Tibial nerve (tissue), 4 donors: ENCODE measurements at regions not wholly inside any gene's neighbourhood (a gene's known extent, or its start where the extent isn't known, plus 50 kb on each side); places are given as distances from the start of the nearest gene placed in this dataset.

Experiments
- DNase-seq, 2 donors: peaks; one replicate each; pipeline ENCODE4 v3.0.0-alpha.2; 2019; ENCODE audit warnings: low spot score in 2 of 2
- H3K27ac ChIP-seq, 4 donors: fragments of 200-600 bp; sonication (generic) in 3 of 4; one replicate each; pipeline ENCODE4 v1.5.1; 2017 to 2019; ENCODE audit warnings: mild to moderate bottlenecking in 1 of 4
- H3K27me3 ChIP-seq, 2 donors: fragments of 200-600 bp; sonication (generic) in 1 of 2; one replicate each; pipeline versions ENCODE4 v1.5.1 to v1.6.0; 2017 to 2019
- H3K36me3 ChIP-seq, 3 donors: fragments of 200-600 bp; sonication (generic); one replicate each; pipeline ENCODE4 v1.5.1; 2018 to 2019
- H3K4me1 ChIP-seq, 4 donors: fragments of 200-600 bp; sonication (generic) in 3 of 4; one replicate each; pipeline ENCODE4 v1.5.1; 2017 to 2019
- H3K4me3 ChIP-seq, 4 donors: fragments of 200-600 bp; sonication (generic) in 3 of 4; one replicate each; pipeline ENCODE4 v1.5.1; 2017 to 2019; ENCODE audit warnings: mild to moderate bottlenecking in 1 of 4, moderate library complexity in 1 of 4
- H3K9me3 ChIP-seq, 4 donors: fragments of 200-600 bp; sonication (generic) in 3 of 4; one replicate each; pipeline ENCODE4 v1.5.1; 2017 to 2019
- CTCF ChIP-seq, 5 experiments: fragments of 200-600 bp in 3 of 5; fragments of 450-650 bp in 2 of 5; sonication (generic) in 3 of 5; IDR thresholded peaks; one replicate each; pipeline ENCODE4 v1.5.1; 2016 to 2019; ENCODE audit warnings: antibody characterized with exemption in 5 of 5, mild to moderate bottlenecking in 3 of 5, moderate library complexity in 2 of 5
- EP300 ChIP-seq, 2 donors: sonication (generic); formaldehyde crosslinking; IDR thresholded peaks; one replicate each; pipeline ENCODE4 v1.6.1; 2017; ENCODE audit warnings: antibody characterized with exemption in 2 of 2, mild to moderate bottlenecking in 1 of 2
- POLR2A ChIP-seq, 2 donors: fragments of 450-650 bp; IDR thresholded peaks; one replicate each; pipeline ENCODE4 v1.6.1; 2017; ENCODE audit warnings: antibody characterized with exemption in 2 of 2, mild to moderate bottlenecking in 2 of 2, moderate library complexity in 2 of 2
- WGBS, 2 donors: methylation state at CpG; one replicate each; pipeline ENCODE4 v1.1.5; 2018; 5-methylcytosine and 5-hydroxymethylcytosine counted together

- no peaks in the 10 kb centered on the region for H3K27me3 ChIP-seq
- H3K9me3 ChIP-seq, result no peaks in the 10 kb centered on the region
- no peak for DNase-seq
- H3K4me1 ChIP-seq, result no peaks in the 10 kb centered on the region
- no peak overlapping the region for H3K4me3 ChIP-seq
- 88 to 92% methylated on average over 3 of the region's 3 CpGs for WGBS, 2 donors
- no peak overlapping the region for H3K27ac ChIP-seq
- H3K36me3 ChIP-seq, result no peaks in the 10 kb centered on the region
- TF ChIP-seq POLR2A (IDR thresholded peaks at IDR 0.05) (no peak), EP300 (IDR thresholded peaks at IDR 0.05) (no peak), CTCF (IDR thresholded peaks at IDR 0.05) (no peak)
These were observed 143.4 kb upstream of the SERPINE2 start for GRCh38 chr2:224182498-224182897.

DNA sequence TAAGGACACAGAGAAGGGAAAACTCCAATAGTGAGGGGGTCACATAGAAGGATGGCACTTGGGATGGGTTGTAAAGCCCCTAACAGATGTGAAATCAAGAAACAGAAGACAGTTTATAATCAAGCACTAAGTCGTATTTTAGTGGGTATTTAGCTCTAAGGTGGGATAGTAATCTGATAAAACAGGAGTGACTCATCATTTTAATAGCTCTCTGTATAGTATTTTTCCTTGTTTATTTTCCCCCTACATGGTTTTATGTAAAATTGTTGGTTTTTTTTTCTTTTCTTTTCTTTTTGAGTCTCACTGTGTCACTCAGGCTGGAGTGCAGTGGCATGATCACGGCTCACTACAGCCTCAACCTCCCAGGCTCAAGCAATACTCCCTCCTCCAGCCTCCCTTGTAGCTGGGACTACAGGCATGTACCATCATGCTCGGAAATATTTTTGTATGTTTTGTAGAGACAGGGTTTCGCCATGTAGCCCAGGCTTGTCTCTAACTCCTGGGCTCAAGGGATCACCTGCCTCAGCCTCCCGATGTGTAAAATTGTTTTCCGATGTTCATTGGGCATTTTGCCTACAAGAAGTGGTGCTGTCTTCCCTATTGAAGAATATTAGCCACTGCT, 142.6 kb upstream of the SERPINE2 start:
- TF ChIP-seq CTCF (IDR thresholded peaks at IDR 0.05), result no peak
- TF ChIP-seq EP300 (IDR thresholded peaks at IDR 0.05), result no peak
- TF ChIP-seq POLR2A (IDR thresholded peaks at IDR 0.05), result no peak
- Histone ChIP-seq H3K27ac (no peak overlapping the region), H3K9me3 (no peaks in the 10 kb centered on the region), H3K4me3 (no peak overlapping the region), H3K36me3 (no peaks in the 10 kb centered on the region), H3K4me1 (no peaks in the 10 kb centered on the region), H3K27me3 (no peaks in the 10 kb centered on the region)
- 93 to 94% methylated on average over 6 of the region's 6 CpGs for WGBS, 2 donors
- no peak for DNase-seq

- DNase-seq, result no peak
- Histone ChIP-seq H3K4me3 (no peak overlapping the region), H3K27me3 (no peaks in the 10 kb centered on the region), H3K9me3 (no peaks in the 10 kb centered on the region), H3K4me1 (no peaks in the 10 kb centered on the region), H3K27ac (no peak overlapping the region), H3K36me3 (no peaks in the 10 kb centered on the region)
- TF ChIP-seq CTCF (IDR thresholded peaks at IDR 0.05), result no peak
- 79 to 87% methylated on average over 4 of the region's 4 CpGs for WGBS, 2 donors
These were observed 141.7 kb upstream of the SERPINE2 start for GRCh38 chr2:224180810-224181209.

DNA sequence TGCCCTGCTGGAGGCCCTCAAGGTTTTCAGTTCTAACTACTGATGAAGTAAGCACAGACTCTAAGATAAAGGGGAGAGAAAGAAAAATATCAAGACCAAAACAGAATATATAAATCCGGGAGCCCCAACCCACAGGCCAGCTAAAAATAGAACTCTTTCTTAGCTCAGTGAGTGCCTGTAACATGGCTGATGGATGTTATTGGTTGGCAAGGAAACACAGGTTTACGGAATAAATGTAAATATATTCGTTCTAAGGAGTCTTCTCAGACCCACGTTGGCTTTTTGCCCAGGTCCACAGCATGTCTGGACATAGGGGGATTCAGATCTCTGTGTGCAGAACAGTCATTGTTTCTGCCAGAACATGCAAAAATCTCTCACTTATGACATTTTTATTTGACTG, 139.0 kb upstream of the SERPINE2 start:
- 18 to 29% methylated on average over 4 of the region's 4 CpGs for WGBS, 2 donors
- TF ChIP-seq CTCF (IDR thresholded peaks at IDR 0.05) (no peak), EP300 (IDR thresholded peaks at IDR 0.05) (no peak)
- no peaks in the 10 kb centered on the region for H3K9me3 ChIP-seq
- H3K27me3 ChIP-seq, result no peaks in the 10 kb centered on the region
- DNase-seq, result no peak
- no peaks in the 10 kb centered on the region for H3K36me3 ChIP-seq
- no peak overlapping the region for H3K4me3 ChIP-seq
- no peaks in the 10 kb centered on the region for H3K4me1 ChIP-seq
- no peak overlapping the region for H3K27ac ChIP-seq

DNA sequence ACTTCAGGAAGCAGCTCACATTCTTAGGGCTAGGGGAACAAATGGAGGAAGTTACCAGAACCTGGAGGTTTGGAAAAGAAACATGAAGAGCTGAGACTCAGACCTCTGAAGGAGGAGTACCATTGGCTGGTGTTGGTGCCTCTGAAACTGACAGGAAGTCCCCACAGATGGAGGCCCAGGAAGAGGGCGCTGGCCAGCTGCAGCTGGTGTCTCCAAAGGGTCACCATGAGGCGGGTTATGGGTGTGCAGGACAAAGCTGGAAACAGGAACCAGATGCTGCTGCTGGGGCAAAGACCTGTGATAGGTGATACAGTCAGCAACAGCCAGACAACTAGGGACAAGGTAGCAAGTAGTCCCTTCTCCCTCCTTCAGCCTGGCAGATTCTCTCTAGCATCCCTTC, 136.5 kb upstream of the SERPINE2 start:
- Histone ChIP-seq H3K9me3 (no peaks in the 10 kb centered on the region), H3K36me3 (no peaks in the 10 kb centered on the region), H3K27ac (no peak overlapping the region), H3K4me3 (no peak overlapping the region), H3K4me1 (no peaks in the 10 kb centered on the region), H3K27me3 (no peaks in the 10 kb centered on the region)
- TF ChIP-seq EP300 (IDR thresholded peaks at IDR 0.05) (no peak), POLR2A (IDR thresholded peaks at IDR 0.05) (no peak), CTCF (IDR thresholded peaks at IDR 0.05) (no peak)
- DNase-seq, result no peak
- 78 to 79% methylated on average over 2 of the region's 2 CpGs for WGBS, 2 donors
